ENCODE measurements at regions not wholly inside any gene's neighbourhood (a gene's known extent, or its start where the extent isn't known, plus 50 kb on each side); places are given as distances from the start of the nearest gene placed in this dataset.

DNA sequence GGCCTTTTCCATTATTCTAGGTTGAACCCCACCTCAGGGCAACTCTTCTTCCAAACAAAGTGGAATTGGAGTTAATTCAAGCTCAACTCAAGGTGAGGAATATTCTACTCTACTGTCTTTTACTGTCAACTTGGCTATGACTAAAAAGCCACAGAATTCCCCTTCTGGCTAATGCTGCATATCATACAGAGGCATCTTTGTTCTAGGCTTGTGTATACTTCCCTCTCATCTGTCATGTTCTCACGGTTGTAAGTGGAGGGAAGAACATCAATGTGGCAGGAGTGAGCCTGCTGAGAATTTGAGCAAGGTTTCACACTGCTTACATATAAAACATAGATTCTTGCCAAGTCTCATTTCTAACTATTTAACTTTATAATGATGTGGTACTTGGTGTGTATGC is 921.4 kb upstream of the CNTN5 start:
- DNase-seq = no peak

DNA sequence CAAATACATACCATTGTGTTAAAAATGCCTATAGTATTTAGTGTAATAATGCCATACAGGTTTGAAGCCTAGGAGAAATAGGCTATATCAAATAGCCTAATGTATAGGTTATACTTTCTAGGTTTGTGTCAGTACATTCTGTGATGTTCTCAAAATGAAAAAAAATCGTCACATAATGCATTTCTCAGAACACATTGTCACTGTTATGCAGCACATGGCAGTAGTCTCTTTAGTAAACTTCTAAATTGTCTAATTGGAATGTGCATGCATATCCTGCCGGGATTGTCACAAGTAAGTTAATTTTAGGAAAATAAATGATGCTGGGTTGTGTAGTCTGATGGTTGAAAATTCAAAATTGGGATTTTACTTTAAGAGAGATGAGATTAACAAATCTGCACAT is 920.1 kb upstream of the CNTN5 start:
- no peak for DNase-seq

DNA sequence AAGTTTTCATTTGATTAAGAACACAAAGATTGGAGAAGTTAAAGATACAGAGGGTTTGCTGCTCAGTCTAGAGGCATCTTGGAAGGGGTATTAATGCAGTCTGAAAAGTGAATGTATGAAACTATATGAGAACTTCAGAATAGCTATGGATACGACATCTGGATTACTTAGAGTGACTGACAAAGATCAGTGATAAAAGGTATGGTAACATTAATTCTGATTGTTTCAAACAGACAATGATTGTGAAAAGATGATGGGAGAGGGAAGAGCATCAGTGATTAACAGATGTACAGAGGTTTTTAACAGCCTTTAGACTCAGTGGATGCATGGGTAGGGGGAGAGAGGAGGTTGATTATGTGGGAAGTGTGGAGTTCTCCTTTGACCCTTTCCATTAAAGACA is 919.4 kb upstream of the CNTN5 start:
- no peak for DNase-seq

DNA sequence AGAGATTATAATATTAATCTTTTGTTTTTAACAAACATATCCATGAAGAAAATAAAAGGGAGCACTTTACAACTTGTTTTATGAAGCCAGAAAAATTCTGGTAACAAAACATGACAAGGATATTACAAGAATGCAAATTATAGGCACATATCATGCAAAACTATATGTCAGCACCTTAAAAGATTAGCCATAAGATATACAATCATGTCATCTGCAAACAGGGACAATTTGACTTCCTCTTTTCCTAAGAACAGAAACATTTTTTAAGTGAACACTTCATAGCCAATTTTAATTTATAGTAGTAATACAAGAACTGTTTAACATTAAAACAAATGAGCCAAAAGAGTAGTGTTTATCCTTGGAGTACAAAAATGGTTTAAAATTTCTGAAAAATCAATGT is 916.5 kb upstream of the CNTN5 start:
- no peak for DNase-seq

DNA sequence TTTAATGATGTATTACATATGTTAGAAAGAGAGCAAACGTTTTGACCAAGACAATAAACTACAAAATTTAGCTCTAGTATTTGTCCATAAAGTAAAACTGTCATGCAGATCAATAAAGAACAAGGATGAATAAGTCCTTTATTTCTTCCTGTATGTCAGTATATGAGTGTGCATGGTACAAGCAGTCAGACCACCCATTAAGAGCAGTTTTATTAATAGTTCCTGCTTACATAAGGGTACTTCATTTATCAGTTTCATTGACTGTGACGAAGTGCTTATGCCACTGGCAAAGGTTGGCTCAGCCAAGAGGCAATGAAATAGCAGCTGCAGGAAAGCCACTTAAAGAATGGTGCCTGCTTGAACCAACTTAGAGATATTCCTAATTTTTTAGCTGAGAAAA is 913.0 kb upstream of the CNTN5 start:
- DNase-seq = no peak

DNA sequence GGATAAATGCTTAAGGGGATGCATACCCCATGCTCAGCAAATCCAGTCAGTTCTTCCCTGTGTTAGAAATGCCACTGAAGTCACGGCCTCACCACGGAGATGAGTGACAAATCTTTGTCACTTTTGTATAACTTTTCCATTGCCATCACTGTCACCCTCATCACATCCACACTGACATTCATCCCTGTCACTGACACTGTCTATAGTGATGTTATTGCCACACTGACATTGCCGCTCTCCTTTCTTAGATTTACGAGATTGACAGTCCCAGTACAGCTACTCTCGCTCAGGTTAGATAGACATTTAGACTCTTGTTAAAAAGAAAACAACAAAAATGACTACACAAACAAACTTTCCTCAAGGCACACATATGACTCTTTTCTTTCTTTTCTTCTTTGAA is 910.7 kb upstream of the CNTN5 start:
- no peak for DNase-seq

DNA sequence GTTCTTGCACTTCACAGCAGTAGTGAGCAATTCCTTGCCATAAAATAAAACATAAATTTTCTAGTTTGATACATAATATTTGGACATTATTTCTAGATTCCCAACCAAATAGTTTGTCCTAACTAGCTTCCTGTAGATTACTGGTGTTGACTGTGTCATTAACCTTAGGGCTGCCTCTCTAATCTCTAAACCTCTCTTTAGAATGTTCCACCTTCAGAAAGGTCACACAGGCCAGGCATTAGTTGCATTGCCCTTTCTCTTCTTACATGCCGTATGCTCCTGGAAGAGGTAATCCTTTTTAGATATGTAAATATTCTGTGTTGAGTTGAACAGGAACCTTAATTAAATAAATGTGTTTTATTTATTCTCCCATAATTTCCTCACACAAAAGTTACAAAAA is 904.9 kb upstream of the CNTN5 start:
- DNase-seq = no peak

DNA sequence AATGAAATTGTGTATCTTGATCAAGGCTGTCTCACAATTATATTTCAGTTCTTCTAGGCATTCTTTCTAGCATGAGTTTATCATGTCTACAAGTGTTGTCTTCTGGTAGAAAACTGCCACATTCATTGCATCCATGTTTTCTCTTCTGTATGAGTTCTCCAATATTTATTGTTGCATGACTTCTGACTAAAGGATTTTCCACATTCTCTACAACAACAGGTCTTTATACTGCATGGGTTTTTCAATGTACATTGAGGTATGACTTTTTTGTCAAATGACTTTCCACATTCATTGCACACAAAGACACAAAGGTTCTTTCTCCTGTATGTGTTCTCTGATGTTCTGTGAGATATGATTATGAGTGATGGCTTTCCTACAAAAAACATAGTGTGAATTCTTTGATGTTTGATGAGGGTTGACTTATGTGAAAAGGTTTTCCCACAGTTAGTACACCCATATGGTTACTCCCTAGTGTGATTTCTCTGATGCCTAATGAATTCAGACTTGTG is 890.6 kb upstream of the CNTN5 start:
- DNase-seq = no peak

DNA sequence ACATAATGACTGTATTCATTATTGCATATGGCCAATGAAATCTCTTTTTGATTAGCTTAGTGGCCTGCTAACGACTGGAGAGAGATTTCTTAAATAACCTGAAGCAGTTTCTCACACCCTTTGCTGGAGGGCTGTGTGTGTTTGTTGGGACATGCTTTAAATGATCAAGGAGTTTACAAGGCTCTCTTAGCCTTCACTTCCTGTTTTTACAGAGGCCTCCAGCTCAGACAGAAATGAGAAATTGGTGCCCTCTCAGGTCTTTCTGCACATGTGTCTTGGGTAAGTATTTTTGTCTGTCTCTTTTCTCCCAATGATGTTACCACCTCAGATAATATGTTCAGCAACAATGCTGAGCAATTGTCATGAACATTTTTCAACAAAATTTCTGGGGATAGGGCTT is 884.4 kb upstream of the CNTN5 start:
- DNase-seq = no peak

DNA sequence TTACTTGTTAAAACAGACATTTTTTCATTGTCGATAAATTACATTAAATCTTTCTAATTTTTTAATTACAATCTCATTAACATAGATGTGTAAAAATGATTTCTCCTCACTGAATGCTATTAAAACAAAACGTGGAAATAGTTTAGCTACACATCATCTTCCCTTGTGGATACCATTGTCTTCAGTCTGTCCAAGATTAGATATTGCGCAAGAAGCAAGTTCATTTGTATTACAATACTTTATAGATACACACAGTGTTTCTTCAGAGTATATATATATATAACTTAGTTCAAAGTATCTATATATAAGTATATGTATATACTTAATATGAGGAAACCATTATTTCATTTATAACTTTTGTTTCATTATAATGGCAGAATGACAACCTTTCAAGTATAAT is 883.3 kb upstream of the CNTN5 start:
- no peak for DNase-seq

DNA sequence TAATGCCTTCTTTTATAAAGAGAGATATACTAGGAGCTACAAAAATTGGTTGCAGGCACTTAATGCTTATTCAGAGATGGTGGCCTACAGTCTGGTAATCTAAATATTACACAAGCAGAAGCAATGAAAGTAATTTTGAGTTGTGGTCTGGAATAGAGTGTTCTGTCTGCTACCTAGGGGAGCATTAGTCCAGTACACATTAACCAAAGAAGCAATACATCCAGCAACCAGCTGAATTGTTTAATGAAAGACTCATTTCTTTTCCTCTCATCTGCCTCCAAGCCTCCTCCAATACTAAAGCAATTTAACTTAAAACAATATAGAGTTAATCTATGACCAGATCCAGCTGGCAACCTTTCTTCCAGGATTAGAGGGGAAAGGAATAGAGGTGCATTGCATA is 877.1 kb upstream of the CNTN5 start:
- no peak for DNase-seq

DNA sequence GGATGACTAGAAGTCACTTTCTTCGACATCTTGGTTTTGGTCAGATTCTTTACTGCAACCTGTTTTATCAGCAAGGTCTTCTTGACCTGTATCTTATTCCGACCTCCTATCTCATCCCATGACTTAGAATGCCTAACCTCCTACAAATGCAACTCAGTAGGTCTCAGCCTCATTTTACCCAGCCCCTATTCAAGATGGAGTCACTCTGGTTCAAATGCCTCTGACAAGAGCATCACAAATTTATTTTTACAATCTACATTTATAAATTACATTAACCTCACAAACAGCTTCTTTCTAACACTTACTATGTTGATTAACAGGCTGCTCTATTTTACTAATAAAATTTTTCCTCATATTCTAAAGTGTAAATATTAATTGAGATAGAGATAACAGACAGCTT is 867.0 kb upstream of the CNTN5 start:
- DNase-seq = no peak

DNA sequence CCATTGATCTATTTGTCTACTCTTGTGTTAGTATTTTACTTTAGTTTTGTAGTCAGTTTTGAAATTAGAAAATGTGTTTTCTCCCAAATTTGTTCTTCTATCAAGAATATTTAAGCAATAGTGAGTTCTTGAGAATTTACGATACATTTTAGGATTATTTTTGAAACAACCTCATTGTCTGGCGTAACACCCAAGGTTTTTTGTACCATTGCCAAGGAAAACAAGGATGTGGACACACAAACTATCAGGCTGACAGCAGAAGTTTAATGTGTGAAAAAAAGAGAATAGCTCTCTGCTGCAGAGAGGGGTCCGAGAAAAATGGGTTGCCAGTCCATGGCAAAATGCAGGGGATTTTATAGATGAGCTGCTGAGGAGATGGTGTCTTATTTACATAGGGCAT is 865.1 kb upstream of the CNTN5 start:
- DNase-seq = no peak

DNA sequence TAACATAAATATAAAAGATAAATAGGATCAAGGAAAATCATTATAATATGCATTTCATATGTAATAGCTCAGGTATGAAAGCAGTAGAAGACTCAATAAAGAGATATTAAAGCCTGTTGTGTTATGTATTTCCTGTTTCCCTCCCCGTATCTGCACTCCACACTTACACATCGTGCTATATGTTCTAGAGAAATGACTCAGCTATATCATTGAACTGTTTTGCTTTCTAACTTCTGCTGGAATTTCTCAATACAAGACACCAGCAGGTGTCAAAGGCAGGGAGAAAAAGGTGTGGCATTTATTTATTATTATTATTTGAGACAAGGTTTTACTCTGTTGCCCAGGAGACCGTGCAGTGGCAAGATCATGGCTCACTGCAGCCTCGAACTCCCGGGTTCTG is 842.8 kb upstream of the CNTN5 start:
- DNase-seq = no peak

DNA sequence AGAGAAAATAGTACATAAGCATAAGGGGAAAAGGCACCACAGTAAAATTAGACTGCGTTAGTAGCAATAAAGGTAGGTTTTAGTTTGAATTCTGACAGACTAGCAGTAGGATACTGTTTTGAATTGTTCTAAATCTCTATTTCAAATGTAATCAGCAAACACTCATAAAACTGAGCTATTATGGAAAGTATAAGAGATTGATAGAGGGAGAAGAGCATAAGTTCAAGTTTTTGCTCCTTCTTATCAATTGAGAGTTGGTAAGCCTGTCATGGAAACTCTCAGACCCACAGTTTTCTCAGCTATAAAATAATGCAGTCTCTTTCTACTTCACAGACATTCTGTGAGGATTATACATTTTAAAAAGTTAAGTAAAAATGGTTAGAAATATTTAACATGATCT is 840.2 kb upstream of the CNTN5 start:
- DNase-seq = no peak

DNA sequence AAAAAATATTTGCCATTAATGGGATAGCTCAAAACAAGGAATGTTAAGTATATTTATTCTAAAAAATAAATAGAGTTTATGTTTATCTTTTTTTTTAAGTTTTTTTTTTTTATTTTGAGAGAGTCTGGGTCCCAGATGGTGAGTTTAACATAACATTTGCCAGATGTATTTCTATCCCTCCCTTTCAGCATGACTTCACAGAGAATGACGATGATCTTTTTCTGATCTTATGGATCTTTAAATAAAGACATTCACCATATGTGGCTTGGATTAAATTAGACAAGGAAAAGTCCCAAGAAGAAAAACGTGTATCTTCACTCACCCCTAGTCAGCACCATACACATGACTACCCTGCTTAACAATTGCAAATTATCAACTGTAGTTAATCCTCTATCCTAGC is 839.8 kb upstream of the CNTN5 start:
- no peak for DNase-seq

DNA sequence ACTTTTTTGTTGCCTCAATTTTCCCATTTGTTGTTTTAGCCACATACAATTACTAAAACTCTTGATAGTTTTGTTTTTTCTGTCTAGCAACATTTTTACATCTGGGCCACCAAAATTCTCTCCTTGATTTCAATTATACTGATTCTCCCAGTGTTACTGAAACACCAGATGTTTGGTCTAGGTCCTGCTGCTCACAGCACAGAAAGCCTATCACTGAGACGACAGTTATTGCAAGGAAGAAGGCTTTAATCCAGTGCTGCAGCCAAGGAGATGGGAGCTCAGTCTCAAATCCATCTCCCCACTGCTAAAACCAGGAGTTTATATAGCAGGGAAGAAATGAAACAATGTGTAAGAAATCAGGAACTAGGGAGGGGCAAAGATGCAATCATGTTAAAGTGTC is 837.7 kb upstream of the CNTN5 start:
- DNase-seq = no peak

DNA sequence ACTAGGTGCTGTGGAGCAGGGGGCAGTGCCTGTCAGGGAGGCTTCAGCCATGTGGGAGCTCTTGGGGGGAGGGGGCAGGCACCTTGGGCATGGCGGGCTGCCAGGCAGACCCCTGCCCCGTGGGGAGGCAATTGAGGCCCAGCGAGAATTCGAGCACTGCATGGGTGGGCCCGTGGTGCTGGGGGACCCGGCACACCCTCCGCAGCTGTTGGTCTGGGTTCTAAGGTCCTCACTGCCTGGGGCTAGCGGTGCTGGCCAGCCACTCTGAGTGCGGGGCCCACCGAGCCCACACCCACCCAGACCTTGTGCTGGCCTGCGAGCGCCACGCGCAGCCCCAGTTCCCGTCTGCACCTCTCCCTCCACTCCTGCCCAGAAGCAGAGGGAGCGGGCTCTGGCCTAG is 835.5 kb upstream of the CNTN5 start:
- no peak for DNase-seq

DNA sequence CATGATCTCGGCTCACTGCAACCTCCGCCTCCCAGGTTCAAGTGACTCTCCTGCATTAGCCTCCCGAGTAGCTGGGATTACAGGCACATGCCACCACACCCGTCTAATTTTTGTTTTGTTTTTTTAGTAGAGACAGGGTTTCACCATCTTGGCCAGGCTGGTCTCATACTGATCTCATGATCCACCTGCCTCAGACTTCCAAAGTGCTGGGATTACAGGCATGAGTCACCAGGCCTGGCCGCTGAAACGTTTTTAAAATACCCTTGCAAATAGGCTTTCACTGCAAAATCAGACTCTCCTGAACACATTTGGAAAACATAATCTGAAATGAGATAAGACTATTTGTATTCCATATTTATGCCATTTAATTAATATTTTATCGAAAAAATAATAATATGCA is 826.1 kb upstream of the CNTN5 start:
- DNase-seq = no peak

DNA sequence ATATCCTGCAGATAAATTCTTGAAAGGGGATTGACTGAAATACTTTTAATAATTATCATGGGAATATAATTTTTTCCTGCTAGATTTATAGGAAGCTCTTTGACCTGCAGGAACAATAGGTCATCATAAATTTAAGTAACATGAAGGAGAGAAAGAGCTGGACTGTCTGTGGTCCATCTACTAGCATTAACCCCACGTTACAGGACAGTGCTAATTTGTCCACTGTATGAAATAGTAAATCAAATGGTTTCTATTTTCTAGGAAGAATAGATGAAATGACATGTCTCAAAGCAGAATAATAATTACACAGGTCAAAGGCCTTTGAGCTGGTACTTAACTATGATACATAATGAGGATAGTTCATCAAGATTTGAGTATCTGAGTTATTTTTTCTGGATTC is 825.4 kb upstream of the CNTN5 start:
- no peak for DNase-seq

DNA sequence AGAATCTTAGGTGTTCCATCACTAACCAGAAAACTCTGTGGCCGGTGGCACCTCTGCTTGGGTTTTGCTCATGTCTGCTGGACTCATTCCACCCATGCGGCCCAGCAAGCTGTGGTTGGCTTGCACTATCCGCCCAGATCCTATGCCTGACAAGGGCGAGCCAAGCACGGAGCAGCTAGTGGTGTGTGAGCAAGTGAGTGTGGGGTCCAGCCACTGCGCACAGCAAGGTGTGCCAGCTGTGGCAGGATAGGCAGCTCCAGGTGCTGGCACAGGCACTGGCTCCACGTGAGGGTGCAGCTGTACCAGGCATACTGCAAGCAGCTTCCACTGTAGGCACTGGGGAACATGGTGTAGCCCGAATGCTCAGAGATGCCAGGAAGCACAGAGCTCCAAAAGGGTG is 813.7 kb upstream of the CNTN5 start:
- DNase-seq = no peak

DNA sequence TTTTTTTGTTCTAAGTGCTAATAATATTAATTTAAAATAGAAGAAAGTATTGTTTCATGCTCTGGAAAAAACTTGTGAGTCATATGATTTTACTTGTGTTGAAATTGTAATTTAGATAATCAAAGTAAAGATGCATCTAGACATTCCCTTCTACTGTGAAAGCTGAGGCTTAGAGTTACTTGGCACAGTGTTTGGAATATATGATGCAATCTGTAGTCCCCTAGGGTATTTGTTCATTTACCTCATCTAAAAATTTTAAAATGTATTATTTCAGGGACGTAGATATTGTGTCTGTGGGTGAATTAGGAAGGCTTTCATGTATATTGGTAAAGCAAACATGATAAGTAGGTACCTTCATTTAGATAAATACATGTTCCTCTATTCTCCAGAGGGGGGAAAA is 793.5 kb upstream of the CNTN5 start:
- DNase-seq = no peak

DNA sequence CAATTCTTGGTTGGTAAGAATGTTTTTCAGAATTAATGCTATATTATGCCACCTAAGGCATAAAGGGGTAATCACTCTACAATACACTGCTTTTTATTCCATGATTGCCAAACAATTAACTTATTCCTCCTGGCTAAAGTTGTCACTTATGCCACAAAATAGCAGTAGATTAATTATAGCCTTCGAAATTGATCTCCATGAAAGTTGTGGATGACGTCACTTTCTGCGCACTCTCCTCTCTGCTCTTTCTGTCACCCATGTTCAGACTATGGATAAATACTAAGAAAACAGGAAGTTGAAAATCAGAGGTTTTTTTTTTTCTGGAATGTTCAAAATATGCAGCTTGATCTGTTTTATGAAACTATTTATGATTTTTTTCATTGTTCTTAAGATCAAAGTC is 790.1 kb upstream of the CNTN5 start:
- DNase-seq = no peak

DNA sequence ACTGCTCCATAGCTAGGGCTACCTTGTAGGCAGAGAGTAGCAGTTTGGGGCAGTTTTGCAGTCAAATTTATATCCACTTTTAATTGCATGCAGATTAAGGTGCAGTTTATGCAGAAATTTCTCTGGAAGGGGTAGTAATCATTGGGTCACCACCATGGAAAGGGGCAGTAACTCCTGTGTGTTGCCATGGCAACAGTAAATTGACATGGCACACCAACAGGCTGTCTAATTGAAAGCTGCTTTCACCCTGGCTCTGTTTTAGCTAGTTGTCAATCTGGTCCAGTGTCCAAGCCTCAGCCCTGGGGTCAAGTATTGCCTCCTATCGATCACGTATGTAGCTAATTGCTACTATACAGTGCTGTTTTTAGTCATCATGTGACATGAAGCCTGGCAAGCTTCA is 786.1 kb upstream of the CNTN5 start:
- no peak for DNase-seq

DNA sequence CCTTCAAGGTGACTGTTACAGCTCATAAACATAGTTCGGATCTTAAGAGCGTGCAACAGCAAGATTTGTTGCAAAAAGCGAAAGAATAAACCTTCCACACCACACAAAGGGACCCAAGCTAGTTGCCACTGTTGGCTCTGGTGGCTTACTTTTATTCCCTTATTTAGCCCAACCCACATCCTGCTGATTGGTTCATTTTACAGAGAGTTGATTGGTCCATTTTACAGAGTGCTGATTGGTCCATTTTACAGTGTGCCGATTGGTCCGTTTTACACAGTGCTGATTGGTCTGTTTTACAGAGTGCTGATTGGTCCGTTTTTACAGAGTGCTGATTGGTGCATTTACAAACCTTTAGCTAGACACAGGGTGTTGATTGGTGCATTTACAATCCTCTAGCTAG is 776.9 kb upstream of the CNTN5 start:
- no peak for DNase-seq

DNA sequence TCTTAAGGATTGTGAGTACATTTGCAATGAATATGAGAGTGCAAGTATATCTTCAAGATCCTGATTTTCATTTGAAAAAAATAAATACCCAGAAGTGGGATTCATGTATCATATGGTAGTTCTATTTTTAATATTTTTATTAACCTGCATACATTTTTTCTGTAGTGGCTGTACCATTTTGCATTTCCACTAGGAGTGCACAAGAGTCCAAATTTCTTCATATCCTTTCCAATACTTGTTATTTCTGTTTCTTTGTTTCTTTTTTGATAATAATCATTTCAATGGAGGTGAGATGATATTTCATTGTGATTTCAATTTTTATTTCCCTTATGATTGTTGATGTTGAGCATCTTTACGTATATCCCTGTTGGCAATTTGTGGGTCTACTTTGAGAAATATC is 759.8 kb upstream of the CNTN5 start:
- no peak for DNase-seq
